OCI-LY1 (cell line): ENCODE measurements at regions not wholly inside any gene's neighbourhood (a gene's known extent, or its start where the extent isn't known, plus 50 kb on each side); places are given as distances from the start of the nearest gene placed in this dataset.

ENCODE experiments used
- H2AFZ ChIP-seq: fragments of 200-600 bp; sonication (generic), shearing (Covaris generic); 2 replicates; pipeline ENCODE4 v1.6.0; 2014; ENCODE audit warnings: antibody characterized with exemption, mild to moderate bottlenecking, low read length
- H3F3A ChIP-seq: fragments of 200-600 bp; sonication (generic), shearing (Covaris generic); 2 replicates; pipeline ENCODE4 v1.6.0; 2014; ENCODE audit warnings: mild to moderate bottlenecking, antibody characterized with exemption, low read length, moderate library complexity; ENCODE audit not compliant: insufficient read depth
- H3K27ac ChIP-seq: fragments of 200-600 bp; sonication (generic); 2 replicates; pipeline ENCODE4 v1.5.1; 2014; ENCODE audit warnings: low read length, mixed run types, mild to moderate bottlenecking, low read depth; ENCODE audit not compliant: poor library complexity, severe bottlenecking
- H3K27me3 ChIP-seq: fragments of 200-600 bp; sonication (generic); 2 replicates; pipeline ENCODE4 v1.6.0; 2014; ENCODE audit warnings: antibody characterized with exemption, mild to moderate bottlenecking, low read length, moderate library complexity; ENCODE audit not compliant: insufficient read depth
- H3K36me3 ChIP-seq: fragments of 200-600 bp; sonication (generic); 2 replicates; pipeline ENCODE4 v1.6.1; 2014; ENCODE audit warnings: mild to moderate bottlenecking, antibody characterized with exemption, low read length, moderate library complexity, mixed read lengths; ENCODE audit not compliant: insufficient read depth
- H3K4me1 ChIP-seq: fragments of 200-600 bp; sonication (generic); 2 replicates; pipeline ENCODE4 v1.5.1; 2014; ENCODE audit warnings: mild to moderate bottlenecking, low read length, moderate library complexity; ENCODE audit not compliant: insufficient read depth, severe bottlenecking
- H3K4me2 ChIP-seq: fragments of 200-600 bp; sonication (generic), shearing (Covaris generic); 2 replicates; pipeline ENCODE4 v1.6.1; 2014; ENCODE audit warnings: low read length
- H3K4me3 ChIP-seq: fragments of 200-600 bp; sonication (generic); 2 replicates; pipeline ENCODE4 v1.5.1; 2014; ENCODE audit warnings: low read length, low read depth, mild to moderate bottlenecking, mixed read lengths; ENCODE audit not compliant: poor library complexity, severe bottlenecking
- H3K79me2 ChIP-seq: fragments of 200-600 bp; shearing (Covaris generic); 2 replicates; pipeline ENCODE4 v1.6.1; 2016; ENCODE audit warnings: mixed run types, low read length, mixed read lengths; ENCODE audit not compliant: insufficient read depth
- H3K9ac ChIP-seq: fragments of 200-600 bp; sonication (generic), shearing (Covaris generic); 2 replicates; pipeline ENCODE4 v1.6.1; 2014; ENCODE audit warnings: mild to moderate bottlenecking, low read length, mixed read lengths
- H3K9me2 ChIP-seq: fragments of 200-600 bp; sonication (generic), shearing (Covaris generic); 2 replicates; pipeline ENCODE4 v1.6.1; 2014; ENCODE audit warnings: low read depth, mild to moderate bottlenecking, low read length, mixed read lengths
- H3K9me3 ChIP-seq: fragments of 200-600 bp; shearing (Covaris generic); 2 replicates; pipeline ENCODE4 v1.6.1; 2014; ENCODE audit warnings: low read length, mixed read lengths
- H4K20me1 ChIP-seq: fragments of 200-600 bp; sonication (generic), shearing (Covaris generic); 2 replicates; pipeline ENCODE4 v1.6.0; 2016; ENCODE audit warnings: mild to moderate bottlenecking, low read length; ENCODE audit not compliant: insufficient read depth
- EZH2 ChIP-seq: fragments of 200-600 bp; sonication (generic), shearing (Covaris generic); IDR thresholded peaks from 2 replicates; pipeline ENCODE4 v1.8.0; 2017; ENCODE audit warnings: borderline replicate concordance, mixed run types, mild to moderate bottlenecking, antibody characterized with exemption, low read length, moderate library complexity, mixed read lengths
- TF ChIP-seq, protein P1 (sequence below): fragments of 200-600 bp; sonication (generic), shearing (Covaris generic); IDR thresholded peaks from 2 replicates; pipeline ENCODE4 v1.5.1; 2017; ENCODE audit warnings: mild to moderate bottlenecking, antibody characterized with exemption, low read length, moderate library complexity, mixed read lengths

- H3F3A ChIP-seq = no peaks in the 10 kb centered on the region
- no peaks in the 10 kb centered on the region for H3K9me2 ChIP-seq
- no peak overlapping the region for H2AFZ ChIP-seq
- no peak for TF ChIP-seq EZH2
- TF ChIP-seq, protein P1, sequence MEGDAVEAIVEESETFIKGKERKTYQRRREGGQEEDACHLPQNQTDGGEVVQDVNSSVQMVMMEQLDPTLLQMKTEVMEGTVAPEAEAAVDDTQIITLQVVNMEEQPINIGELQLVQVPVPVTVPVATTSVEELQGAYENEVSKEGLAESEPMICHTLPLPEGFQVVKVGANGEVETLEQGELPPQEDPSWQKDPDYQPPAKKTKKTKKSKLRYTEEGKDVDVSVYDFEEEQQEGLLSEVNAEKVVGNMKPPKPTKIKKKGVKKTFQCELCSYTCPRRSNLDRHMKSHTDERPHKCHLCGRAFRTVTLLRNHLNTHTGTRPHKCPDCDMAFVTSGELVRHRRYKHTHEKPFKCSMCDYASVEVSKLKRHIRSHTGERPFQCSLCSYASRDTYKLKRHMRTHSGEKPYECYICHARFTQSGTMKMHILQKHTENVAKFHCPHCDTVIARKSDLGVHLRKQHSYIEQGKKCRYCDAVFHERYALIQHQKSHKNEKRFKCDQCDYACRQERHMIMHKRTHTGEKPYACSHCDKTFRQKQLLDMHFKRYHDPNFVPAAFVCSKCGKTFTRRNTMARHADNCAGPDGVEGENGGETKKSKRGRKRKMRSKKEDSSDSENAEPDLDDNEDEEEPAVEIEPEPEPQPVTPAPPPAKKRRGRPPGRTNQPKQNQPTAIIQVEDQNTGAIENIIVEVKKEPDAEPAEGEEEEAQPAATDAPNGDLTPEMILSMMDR = no peak
- H3K36me3 ChIP-seq = no peaks in the 10 kb centered on the region
- no peaks in the 10 kb centered on the region for H4K20me1 ChIP-seq
- no peak overlapping the region for H3K4me2 ChIP-seq
- H3K4me3 ChIP-seq = no peak overlapping the region
- no peak overlapping the region for H3K9ac ChIP-seq
- no peaks in the 10 kb centered on the region for H3K4me1 ChIP-seq
- H3K79me2 ChIP-seq = no peaks in the 10 kb centered on the region
- no peaks in the 10 kb centered on the region for H3K9me3 ChIP-seq
- H3K27ac ChIP-seq = no peak overlapping the region
- no peaks in the 10 kb centered on the region for H3K27me3 ChIP-seq
These were observed 431.9 kb downstream of the ADAMTS20 start for GRCh38 chr12:43120150-43120549.

- no peak overlapping the region for H3K4me2 ChIP-seq
- no peaks in the 10 kb centered on the region for H3K79me2 ChIP-seq
- no peaks in the 10 kb centered on the region for H4K20me1 ChIP-seq
- H2AFZ ChIP-seq = no peak overlapping the region
- no peaks in the 10 kb centered on the region for H3K9me3 ChIP-seq
- H3K4me3 ChIP-seq = no peak overlapping the region
- no peaks in the 10 kb centered on the region for H3K4me1 ChIP-seq
- no peak overlapping the region for H3K9ac ChIP-seq
- no peaks in the 10 kb centered on the region for H3F3A ChIP-seq
- TF ChIP-seq, protein P1 = no peak
- no peak for TF ChIP-seq EZH2
- H3K27me3 ChIP-seq = no peaks in the 10 kb centered on the region
- H3K27ac ChIP-seq = no peak overlapping the region
- no peaks in the 10 kb centered on the region for H3K9me2 ChIP-seq
- H3K36me3 ChIP-seq = no peaks in the 10 kb centered on the region
These were observed 433.1 kb downstream of the ADAMTS20 start for GRCh38 chr12:43118881-43119280.

GRCh38 chr12:43118234-43118633 lies 433.8 kb downstream of the ADAMTS20 start:
- TF ChIP-seq EZH2 = no peak
- TF ChIP-seq, protein P1 = no peak
- H3K27me3 ChIP-seq = no peaks in the 10 kb centered on the region
- H3K9me2 ChIP-seq = no peaks in the 10 kb centered on the region

More at GRCh38 chr12:43118234-43118633, 433.8 kb downstream of the ADAMTS20 start:
- no peak overlapping the region for H2AFZ ChIP-seq
- no peak overlapping the region for H3K27ac ChIP-seq
- H4K20me1 ChIP-seq = no peaks in the 10 kb centered on the region
- H3K79me2 ChIP-seq = no peaks in the 10 kb centered on the region
- no peaks in the 10 kb centered on the region for H3K36me3 ChIP-seq
- H3K4me2 ChIP-seq = no peak overlapping the region
- H3K9ac ChIP-seq = no peak overlapping the region
- no peaks in the 10 kb centered on the region for H3F3A ChIP-seq
- no peak overlapping the region for H3K4me3 ChIP-seq
- H3K9me3 ChIP-seq = no peaks in the 10 kb centered on the region
- no peaks in the 10 kb centered on the region for H3K4me1 ChIP-seq
